ENCODE measurements at regions not wholly inside any gene's neighbourhood (a gene's known extent, or its start where the extent isn't known, plus 50 kb on each side); places are given as distances from the start of the nearest gene placed in this dataset.

DNA sequence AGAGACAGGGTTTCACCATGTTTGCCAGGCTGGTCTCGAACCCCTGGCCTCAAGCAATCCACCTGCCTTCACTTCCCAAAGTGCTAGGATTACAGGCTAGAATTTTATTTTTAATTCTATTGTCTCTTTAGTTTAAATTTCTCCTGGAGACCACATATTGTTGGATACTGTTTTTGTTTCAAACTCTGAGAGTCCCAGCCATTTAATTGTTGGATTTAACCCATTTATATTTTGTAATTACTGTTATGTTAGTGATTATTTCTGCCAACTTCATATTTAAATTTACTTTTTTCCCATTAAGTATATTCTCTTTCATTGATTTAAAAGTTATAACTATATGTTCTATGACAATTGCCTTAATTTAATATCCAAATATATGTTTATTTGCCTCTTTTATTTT is 185.6 kb downstream of the ZNF248 start:
- CTCF ChIA-PET, result no interaction called here
- Mint-ChIP-seq H3K27me3 (no peaks in the 10 kb centered on the region), H3K9me3 (peaks cover 16% of the 10 kb centered on the region), H3K36me3 (no peaks in the 10 kb centered on the region), H3K4me3 (no peak overlapping the region), H3K27ac (no peak overlapping the region), H3K4me1 (no peaks in the 10 kb centered on the region)
- DNase-seq, result no peak

DNA sequence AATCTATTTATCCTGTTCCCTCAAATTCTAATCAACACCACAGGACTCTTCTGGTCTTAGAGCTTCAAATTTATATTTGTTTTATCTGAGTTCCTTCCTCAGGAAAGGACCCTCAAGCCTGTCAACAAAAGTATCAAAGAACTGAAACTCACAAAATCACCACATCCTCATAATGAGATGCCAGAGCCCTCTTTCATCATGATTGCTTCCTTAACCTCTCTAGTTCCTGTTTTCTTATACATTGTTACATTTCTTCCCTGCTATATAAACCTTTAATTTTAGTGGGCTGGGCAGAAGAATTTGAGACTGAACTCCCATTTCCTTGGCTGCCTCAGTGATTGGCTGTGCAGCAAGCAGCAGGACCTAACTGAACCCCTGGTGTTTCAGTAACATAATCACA is 189.7 kb downstream of the ZNF248 start:
- Mint-ChIP-seq H3K36me3 (no peaks in the 10 kb centered on the region), H3K4me1 (no peaks in the 10 kb centered on the region), H3K27me3 (no peaks in the 10 kb centered on the region), H3K9me3 (peaks cover 25% of the 10 kb centered on the region), H3K4me3 (no peak overlapping the region), H3K27ac (no peak overlapping the region)
- CTCF ChIA-PET, result no interaction called here
- no peak for DNase-seq

DNA sequence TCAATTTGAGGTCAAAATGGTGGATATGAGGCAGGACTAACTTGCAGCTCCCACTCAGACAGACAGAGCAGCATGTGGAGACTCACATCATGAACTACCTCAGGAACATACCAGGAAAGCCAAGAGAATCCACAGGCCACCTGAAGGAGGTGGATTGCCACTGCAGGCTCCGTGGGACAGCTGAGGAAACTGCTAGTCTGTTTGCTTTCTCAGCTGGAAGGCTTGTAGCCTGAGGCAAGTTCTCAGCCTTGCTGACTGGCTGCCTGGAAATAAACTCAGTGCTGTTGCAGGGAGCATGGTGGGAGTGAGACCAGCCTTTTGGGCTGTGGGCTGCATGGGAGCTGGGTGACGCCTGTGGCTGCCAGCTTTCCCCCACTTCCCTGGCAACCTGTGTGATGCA is 202.9 kb downstream of the ZNF248 start:
- DNase-seq, result no peak
- CTCF ChIA-PET, result no interaction called here
- Mint-ChIP-seq H3K27me3 (no peaks in the 10 kb centered on the region), H3K9me3 (peaks cover 36% of the 10 kb centered on the region), H3K4me1 (no peaks in the 10 kb centered on the region), H3K36me3 (no peaks in the 10 kb centered on the region), H3K27ac (no peak overlapping the region), H3K4me3 (no peak overlapping the region)

DNA sequence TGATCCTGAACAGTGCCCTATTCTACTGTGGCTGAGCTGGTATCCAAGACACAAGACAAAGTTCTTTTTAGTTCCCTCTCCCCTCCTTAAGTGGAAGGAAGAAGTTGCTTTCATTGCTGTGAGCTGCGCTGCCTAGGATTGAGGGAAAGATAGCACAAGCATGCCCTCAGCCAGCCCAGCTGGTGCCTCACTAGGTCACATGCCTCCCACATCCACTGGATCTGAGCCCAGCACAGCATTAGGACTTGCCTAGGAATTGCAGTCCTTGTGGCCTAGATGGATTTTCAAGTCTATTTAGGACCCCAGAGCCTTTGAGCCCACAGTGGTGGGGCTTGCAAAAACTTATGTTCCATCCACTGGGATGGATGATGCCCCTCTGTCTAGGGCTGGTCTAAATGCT is 214.2 kb downstream of the ZNF248 start:
- H3K9me3 Mint-ChIP-seq, result peaks cover 20% of the 10 kb centered on the region
- no peak for DNase-seq
- H3K4me1 Mint-ChIP-seq, result no peaks in the 10 kb centered on the region
- H3K36me3 Mint-ChIP-seq, result no peaks in the 10 kb centered on the region
- no peak overlapping the region for H3K27ac Mint-ChIP-seq
- H3K27me3 Mint-ChIP-seq, result no peaks in the 10 kb centered on the region
- no peak overlapping the region for H3K4me3 Mint-ChIP-seq
- CTCF ChIA-PET, result no interaction called here

DNA sequence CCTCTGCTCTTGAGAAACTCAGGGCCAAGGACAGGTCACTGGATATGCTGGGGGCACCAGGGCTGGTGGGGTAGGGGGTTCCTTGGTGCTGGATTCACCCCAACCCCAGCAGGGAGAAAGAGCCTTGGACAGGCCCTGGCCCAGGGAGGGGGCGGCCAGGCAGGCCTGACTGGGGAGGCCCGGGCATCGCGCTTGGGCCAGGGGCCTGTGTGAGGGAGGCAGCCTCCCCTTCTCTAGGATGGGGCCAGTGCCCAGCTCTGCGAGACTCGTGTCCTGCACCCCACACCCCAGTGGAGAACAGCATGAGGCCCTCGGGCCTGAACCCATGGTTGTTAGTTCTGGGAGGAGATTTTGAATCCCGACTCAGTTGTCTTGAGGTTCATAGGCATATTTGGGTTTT is 217.1 kb downstream of the ZNF248 start:
- Mint-ChIP-seq H3K27ac (no peak overlapping the region), H3K27me3 (no peaks in the 10 kb centered on the region), H3K36me3 (no peaks in the 10 kb centered on the region), H3K4me3 (no peak overlapping the region), H3K9me3 (peaks cover 36% of the 10 kb centered on the region), H3K4me1 (no peaks in the 10 kb centered on the region)
- CTCF ChIA-PET, result no interaction called here
- DNase-seq, result no peak

DNA sequence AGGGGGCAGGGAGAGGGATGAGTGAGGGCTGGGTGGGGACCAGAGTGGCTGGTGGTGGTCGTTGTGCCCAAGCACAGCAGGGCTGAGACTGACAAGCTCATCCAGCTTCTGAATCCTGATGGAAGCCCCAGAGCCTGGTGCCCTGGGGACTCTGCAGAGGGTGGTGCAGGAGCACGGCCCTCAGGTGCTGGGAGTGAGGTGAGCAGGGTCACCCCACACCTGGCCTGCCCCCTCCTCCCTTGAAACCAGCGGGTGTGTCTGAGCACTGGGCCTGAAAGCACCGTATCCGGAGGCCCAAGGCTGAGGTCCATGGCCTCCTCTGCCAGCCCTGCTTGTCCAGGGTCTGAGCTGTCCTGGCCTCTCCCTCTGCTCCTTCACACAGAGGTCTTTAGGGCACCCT is 218.2 kb downstream of the ZNF248 start:
- Mint-ChIP-seq H3K9me3 (peaks cover 40% of the 10 kb centered on the region), H3K27me3 (no peaks in the 10 kb centered on the region), H3K4me3 (no peak overlapping the region), H3K4me1 (no peaks in the 10 kb centered on the region), H3K27ac (no peak overlapping the region), H3K36me3 (no peaks in the 10 kb centered on the region)
- no peak for DNase-seq
- CTCF ChIA-PET, result no interaction called here

DNA sequence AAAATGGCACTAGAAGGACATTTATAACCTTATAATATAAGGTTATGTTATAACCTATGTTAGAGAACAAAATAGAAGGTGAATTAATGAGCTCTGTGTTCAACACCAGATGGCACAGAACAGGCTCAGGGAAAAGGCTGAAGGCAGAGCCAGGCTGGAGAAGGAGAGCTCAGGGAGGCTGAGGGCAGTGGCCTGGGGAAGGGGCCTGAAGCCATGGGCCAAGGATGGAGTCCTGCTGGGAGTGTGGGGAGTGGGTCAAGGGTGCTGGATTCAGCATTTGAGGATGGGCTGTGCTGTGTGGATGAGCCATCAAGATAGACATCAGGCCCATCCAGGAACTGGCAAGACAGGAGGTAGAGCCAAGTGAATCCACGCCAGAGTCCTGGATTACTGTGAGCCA is 218.8 kb downstream of the ZNF248 start:
- Mint-ChIP-seq H3K4me1 (no peaks in the 10 kb centered on the region), H3K27ac (no peak overlapping the region), H3K9me3 (peaks cover 40% of the 10 kb centered on the region), H3K4me3 (no peak overlapping the region), H3K36me3 (no peaks in the 10 kb centered on the region), H3K27me3 (no peaks in the 10 kb centered on the region)
- CTCF ChIA-PET, result no interaction called here
- no peak for DNase-seq

DNA sequence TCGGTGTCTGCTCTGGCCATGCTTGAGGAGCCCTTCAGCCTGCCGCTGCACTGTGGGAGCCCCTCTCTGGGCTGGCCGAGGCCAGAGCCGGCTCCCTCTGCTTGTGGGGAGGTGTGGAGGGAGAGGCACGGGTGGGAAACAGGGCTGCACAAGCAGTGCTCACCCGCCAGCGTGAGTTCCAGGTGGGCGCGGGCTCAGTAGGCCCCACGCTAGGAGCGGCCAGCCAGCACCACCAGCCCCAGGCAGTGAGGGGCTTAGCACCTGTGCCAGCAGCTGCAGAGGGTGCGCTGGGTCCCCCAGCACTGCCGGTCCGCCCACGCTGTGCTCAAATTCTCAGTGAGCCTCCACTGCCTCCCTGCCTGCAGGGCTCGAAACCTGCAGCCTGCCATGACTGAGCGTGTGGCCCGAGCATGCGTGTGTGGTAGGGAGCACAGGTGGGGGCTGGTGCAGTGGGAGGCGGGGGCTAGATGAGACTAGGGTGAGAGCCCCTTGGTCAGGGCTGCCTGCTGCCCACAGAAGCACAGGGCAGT is 223.0 kb downstream of the ZNF248 start:
- no peak for DNase-seq
- H3K4me1 Mint-ChIP-seq, result no peaks in the 10 kb centered on the region
- no peaks in the 10 kb centered on the region for H3K36me3 Mint-ChIP-seq
- peaks cover 38% of the 10 kb centered on the region for H3K9me3 Mint-ChIP-seq
- CTCF ChIA-PET, result no interaction called here
- no peak overlapping the region for H3K4me3 Mint-ChIP-seq
- H3K27ac Mint-ChIP-seq, result no peak overlapping the region
- H3K27me3 Mint-ChIP-seq, result no peaks in the 10 kb centered on the region

DNA sequence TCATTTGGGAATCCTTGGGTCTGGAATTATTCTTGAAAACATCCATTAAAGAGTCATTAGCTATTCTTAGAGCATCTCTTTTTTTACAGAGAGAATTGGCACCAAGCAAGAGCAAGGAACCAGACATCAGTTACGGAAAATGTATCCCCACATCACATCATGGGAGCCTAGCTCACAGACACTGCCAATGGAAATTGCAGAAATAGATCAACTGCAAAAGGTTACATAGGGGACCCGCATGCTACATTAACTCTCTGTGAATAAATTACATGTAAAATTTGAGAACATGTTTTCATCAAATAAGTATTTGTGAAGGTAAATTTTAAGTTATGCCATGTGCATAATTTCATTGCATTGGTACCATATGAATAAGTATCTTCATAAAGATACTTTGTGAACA is 224.8 kb downstream of the ZNF248 start:
- CTCF ChIA-PET, result no interaction called here
- H3K4me1 Mint-ChIP-seq, result no peaks in the 10 kb centered on the region
- no peak for DNase-seq
- H3K27ac Mint-ChIP-seq, result no peak overlapping the region
- peaks cover 32% of the 10 kb centered on the region for H3K9me3 Mint-ChIP-seq
- H3K27me3 Mint-ChIP-seq, result no peaks in the 10 kb centered on the region
- H3K36me3 Mint-ChIP-seq, result no peaks in the 10 kb centered on the region
- no peak overlapping the region for H3K4me3 Mint-ChIP-seq

DNA sequence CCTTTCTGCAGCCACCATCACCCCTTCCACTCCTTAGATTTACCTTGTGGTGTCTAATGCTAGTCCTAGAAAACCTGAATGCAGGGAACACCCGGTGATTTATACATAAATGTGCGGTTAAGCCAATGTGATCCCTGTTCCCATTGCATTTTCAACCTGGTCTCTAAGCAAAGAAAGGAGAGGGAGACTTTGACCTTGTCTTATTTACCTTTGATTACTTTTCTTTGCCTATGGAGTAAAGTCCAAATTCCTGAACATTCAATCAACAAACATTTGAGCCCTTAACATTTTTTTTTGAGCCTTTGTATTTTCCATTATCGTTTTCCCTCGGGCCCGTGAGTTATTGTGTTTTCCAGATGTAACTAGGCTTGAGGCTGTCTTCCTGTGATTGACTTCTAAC is 233.9 kb downstream of the ZNF248 start:
- Mint-ChIP-seq H3K4me1 (no peaks in the 10 kb centered on the region), H3K27ac (no peak overlapping the region)
- CTCF ChIA-PET, result no interaction called here

DNA sequence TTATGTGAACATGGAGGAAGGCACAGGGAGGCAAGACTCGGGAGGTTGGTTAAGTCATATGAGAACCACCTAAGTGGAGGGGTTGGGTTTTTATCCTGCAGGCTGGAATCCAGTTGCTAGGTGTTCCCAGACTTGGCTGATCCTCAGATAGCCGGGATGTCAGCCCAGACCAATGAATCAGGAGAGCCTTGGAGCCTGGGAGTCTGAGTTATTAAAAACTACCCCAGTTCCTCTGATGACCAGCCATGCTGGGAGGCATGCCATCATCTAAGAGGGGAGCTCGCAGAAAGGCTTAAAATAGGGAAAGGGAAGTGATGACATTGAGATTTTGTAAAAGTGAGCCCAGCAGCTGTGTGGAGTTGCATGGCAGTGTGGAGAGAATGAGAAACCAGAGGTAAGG is 238.1 kb downstream of the ZNF248 start:
- no peak for DNase-seq

More for the DNA sequence above, 233.9 kb downstream of the ZNF248 start:
- DNase-seq, result no peak
- Mint-ChIP-seq H3K36me3 (no peaks in the 10 kb centered on the region), H3K27me3 (no peaks in the 10 kb centered on the region), H3K9me3 (peaks cover 36% of the 10 kb centered on the region), H3K4me3 (no peak overlapping the region)

DNA sequence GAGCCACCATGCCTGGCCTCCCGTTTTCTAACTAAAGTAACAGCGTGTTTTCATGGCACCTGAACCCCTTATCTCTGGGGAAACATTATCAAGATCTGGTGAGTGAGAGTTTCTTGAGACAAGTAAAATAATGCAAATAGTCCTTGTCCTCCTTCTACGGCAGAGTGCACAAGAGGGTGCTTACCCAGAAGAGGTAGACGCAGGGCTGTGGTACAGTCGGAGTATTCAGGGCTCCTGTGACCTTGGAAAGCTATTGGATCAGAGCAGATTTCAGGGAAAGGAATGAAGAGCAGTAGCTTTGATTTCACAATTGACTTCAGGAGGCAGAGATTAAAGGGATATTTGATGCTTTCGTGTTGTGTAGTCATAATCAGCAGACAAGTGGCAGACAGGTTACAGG is 269.1 kb downstream of the ZNF248 start:
- H3K9me3 Mint-ChIP-seq, result peaks cover 25% of the 10 kb centered on the region
- DNase-seq, result no peak
- no peak overlapping the region for H3K27ac Mint-ChIP-seq
- H3K4me3 Mint-ChIP-seq, result no peak overlapping the region
- no peaks in the 10 kb centered on the region for H3K27me3 Mint-ChIP-seq
- no peaks in the 10 kb centered on the region for H3K36me3 Mint-ChIP-seq
- H3K4me1 Mint-ChIP-seq, result no peaks in the 10 kb centered on the region
- CTCF ChIA-PET, result no interaction called here

More for the DNA sequence above, 238.1 kb downstream of the ZNF248 start:
- Mint-ChIP-seq H3K27ac (no peak overlapping the region), H3K27me3 (no peaks in the 10 kb centered on the region), H3K36me3 (no peaks in the 10 kb centered on the region), H3K4me1 (no peaks in the 10 kb centered on the region), H3K4me3 (no peak overlapping the region), H3K9me3 (peaks cover 37% of the 10 kb centered on the region)
- CTCF ChIA-PET, result no interaction called here

DNA sequence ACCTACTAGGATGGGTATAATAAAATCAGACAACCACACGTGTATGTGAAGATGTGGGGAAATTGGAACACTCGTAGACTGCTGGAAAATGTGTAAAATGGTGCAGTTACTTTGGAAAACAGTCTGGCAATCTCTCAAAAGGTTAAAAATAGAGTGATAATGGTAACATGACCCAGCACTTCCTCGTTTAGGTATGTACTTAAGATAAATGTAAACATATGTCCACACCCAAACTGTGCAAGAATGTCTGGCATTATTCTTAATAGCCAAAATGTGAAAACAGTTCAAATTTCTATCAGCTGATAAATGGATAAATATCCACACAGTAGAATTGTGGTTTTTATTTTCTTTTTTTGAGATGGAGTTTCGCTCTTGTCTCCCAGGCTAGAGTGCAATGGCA is 272.8 kb downstream of the ZNF248 start:
- Mint-ChIP-seq H3K27ac (no peak overlapping the region), H3K4me3 (no peak overlapping the region), H3K27me3 (no peaks in the 10 kb centered on the region), H3K36me3 (no peaks in the 10 kb centered on the region), H3K9me3 (peaks cover 26% of the 10 kb centered on the region), H3K4me1 (no peaks in the 10 kb centered on the region)
- CTCF ChIA-PET, result no interaction called here
- no peak for DNase-seq

DNA sequence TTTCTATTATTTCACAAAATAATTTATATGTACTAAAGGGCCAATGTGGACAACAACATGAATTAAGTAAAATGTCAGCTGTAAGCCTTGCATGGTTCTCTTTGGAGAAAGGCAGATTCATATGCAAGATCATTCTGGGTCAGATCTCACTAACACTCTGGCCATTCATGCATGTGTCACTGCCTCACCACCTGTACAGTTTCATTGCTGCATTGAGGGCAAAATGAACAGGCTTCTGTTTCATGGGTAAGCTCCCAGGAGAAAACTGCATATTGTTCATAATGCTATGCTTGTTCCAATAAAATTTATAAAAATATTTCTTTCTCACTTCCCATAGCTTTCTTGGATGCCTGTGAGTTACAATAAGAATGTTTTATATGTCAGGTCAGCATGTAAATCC is 275.2 kb downstream of the ZNF248 start:
- Mint-ChIP-seq H3K9me3 (peaks cover 16% of the 10 kb centered on the region), H3K4me3 (no peak overlapping the region), H3K27ac (no peak overlapping the region), H3K27me3 (no peaks in the 10 kb centered on the region), H3K36me3 (no peaks in the 10 kb centered on the region), H3K4me1 (no peaks in the 10 kb centered on the region)
- CTCF ChIA-PET, result no interaction called here
- no peak for DNase-seq

DNA sequence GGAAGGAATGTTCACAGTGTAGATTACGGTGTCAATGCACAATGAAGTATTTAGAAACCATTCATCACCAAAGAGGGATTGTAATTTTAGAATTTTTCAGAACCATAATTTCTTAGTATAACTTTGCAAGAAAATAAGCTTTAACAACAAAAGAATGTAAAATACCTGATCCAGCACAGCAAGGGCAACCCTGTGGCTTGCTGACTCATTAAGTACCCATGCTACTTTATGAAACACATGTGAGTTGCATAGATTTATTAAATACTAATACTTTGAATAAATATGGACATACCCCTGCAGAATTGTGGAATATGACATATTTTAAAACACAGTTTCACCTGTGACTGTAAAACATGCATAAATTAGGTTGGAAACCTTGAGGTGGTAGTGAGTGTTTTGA is 281.3 kb downstream of the ZNF248 start:
- H3K4me1 Mint-ChIP-seq, result no peaks in the 10 kb centered on the region
- no peak for DNase-seq
- CTCF ChIA-PET, result no interaction called here

DNA sequence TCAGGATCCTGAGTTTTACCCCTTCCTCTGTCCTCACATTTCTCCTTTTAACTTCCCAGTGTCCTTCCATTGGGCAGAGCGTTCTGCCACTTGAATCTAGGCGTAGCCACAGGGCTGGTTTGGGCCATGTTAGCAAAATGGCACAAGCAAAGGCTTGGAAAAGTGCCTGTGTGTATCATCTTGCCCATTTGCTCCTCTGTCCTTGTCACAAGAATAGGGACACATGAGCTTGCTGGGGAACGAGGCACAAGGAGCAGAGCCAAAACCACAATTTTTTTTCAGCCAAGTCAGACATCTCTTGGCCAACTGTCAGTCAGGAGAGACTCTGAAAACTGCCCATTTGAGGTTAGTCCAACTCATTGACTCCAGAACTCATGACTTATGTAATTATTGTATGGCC is 285.2 kb downstream of the ZNF248 start:
- no peak for DNase-seq
- Mint-ChIP-seq H3K9me3 (peaks cover 11% of the 10 kb centered on the region), H3K27me3 (no peaks in the 10 kb centered on the region), H3K27ac (no peak overlapping the region), H3K36me3 (no peaks in the 10 kb centered on the region), H3K4me3 (no peak overlapping the region), H3K4me1 (no peaks in the 10 kb centered on the region)
- CTCF ChIA-PET, result no interaction called here

More for the DNA sequence above, 281.3 kb downstream of the ZNF248 start:
- Mint-ChIP-seq H3K36me3 (no peaks in the 10 kb centered on the region), H3K9me3 (peaks cover 17% of the 10 kb centered on the region), H3K27me3 (no peaks in the 10 kb centered on the region), H3K4me3 (no peak overlapping the region), H3K27ac (no peak overlapping the region)

Data from activated naive CD4-positive, alpha-beta T cell treated with anti-CD3 and anti-CD28 coated beads, Interleukin-2, amount 10 ng/mL, durations not matched to agents 7 days and 5 days (primary cell).